GM23338 (cell line): ENCODE measurements at regions not wholly inside any gene's neighbourhood (a gene's known extent, or its start where the extent isn't known, plus 50 kb on each side); places are given as distances from the start of the nearest gene placed in this dataset.

Experiments
- CREB1 ChIP-seq: fragments of 250-450 bp; sonication (Bioruptor Pico); IDR thresholded peaks from 2 replicates; pipeline ENCODE4 v1.5.0; 2020; ENCODE audit warnings: low read depth, mild to moderate bottlenecking, moderate library complexity
- EZH2 ChIP-seq: fragments of 200-600 bp; sonication (generic); IDR thresholded peaks from one replicate; pipeline ENCODE4 v1.8.0; 2017; ENCODE audit warnings: antibody characterized with exemption, mild to moderate bottlenecking, low read depth; ENCODE audit not compliant: unreplicated experiment
- EZH2phosphoT487 ChIP-seq: fragments of 200-600 bp; sonication (generic); IDR thresholded peaks from one replicate; pipeline ENCODE4 v1.8.1; 2018; ENCODE audit warnings: antibody characterized with exemption; ENCODE audit not compliant: unreplicated experiment
- JUNB ChIP-seq: IDR thresholded peaks from one replicate; pipeline ENCODE4 v1.6.1; 2016; ENCODE audit warnings: antibody characterized with exemption; ENCODE audit not compliant: unreplicated experiment
- NANOG ChIP-seq: IDR thresholded peaks from 2 replicates; pipeline ENCODE4 v1.6.1; 2016; ENCODE audit warnings: antibody characterized with exemption, borderline replicate concordance
- POLR2AphosphoS5 ChIP-seq: IDR thresholded peaks from 2 replicates; pipeline ENCODE4 v1.6.1; 2016; ENCODE audit warnings: antibody characterized with exemption, low read depth
- REST ChIP-seq: IDR thresholded peaks from one replicate; pipeline ENCODE4 v1.6.1; 2018; ENCODE audit warnings: antibody characterized with exemption; ENCODE audit not compliant: unreplicated experiment
- ZNF331 ChIP-seq: fragments of 250-450 bp; sonication (Bioruptor Pico); IDR thresholded peaks from 2 replicates; pipeline ENCODE4 v1.5.0; 2020; ENCODE audit warnings: low read depth, mild to moderate bottlenecking, moderate library complexity
- TF ChIP-seq, protein P1 (sequence below), 2 experiments: fragments of 200-600 bp in 1 of 2; sonication (generic) in 1 of 2; conservative IDR thresholded peaks; 2 replicates each; pipeline versions ENCODE4 v1.5.1 to v1.6.1; 2016 to 2017; ENCODE audit warnings: antibody characterized with exemption in 2 of 2, low read depth in 2 of 2, mild to moderate bottlenecking in 2 of 2, moderate library complexity in 1 of 2
- TF ChIP-seq, protein P2 (sequence below): IDR thresholded peaks from 2 replicates; pipeline ENCODE4 v1.6.1; 2016; ENCODE audit warnings: antibody characterized with exemption

DNA sequence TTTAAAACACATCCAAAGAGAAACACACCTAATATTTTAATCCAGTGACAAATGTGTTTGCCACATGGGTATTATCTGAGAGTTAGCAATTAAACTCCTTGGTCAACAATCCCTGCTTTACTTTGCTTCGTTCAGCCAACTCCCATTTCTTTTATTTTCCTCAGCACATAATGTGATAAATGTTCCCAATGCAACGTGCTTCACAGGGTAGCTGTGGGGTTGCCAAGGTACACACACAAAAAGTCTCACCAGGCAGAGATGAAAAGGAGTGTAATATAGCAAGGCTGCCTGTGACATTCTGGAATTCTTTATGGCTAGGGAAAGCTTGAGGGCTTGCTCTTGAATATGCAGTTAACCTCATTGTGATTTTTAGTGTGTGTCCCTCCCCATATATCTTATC is 208.0 kb upstream of the DIO2 start:
- TF ChIP-seq REST = no peak
- TF ChIP-seq EZH2phosphoT487 = no peak
- TF ChIP-seq ZNF331 = no peak
- TF ChIP-seq, protein P1, sequence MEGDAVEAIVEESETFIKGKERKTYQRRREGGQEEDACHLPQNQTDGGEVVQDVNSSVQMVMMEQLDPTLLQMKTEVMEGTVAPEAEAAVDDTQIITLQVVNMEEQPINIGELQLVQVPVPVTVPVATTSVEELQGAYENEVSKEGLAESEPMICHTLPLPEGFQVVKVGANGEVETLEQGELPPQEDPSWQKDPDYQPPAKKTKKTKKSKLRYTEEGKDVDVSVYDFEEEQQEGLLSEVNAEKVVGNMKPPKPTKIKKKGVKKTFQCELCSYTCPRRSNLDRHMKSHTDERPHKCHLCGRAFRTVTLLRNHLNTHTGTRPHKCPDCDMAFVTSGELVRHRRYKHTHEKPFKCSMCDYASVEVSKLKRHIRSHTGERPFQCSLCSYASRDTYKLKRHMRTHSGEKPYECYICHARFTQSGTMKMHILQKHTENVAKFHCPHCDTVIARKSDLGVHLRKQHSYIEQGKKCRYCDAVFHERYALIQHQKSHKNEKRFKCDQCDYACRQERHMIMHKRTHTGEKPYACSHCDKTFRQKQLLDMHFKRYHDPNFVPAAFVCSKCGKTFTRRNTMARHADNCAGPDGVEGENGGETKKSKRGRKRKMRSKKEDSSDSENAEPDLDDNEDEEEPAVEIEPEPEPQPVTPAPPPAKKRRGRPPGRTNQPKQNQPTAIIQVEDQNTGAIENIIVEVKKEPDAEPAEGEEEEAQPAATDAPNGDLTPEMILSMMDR (conservative IDR thresholded peaks at IDR 0.05; ENCODE audit: low read depth in 2 of 2) = no peak
- TF ChIP-seq EZH2 = no peak
- TF ChIP-seq POLR2AphosphoS5 = no peak
- no peak for TF ChIP-seq NANOG
- no peak for TF ChIP-seq CREB1
- TF ChIP-seq JUNB = no peak
- TF ChIP-seq, protein P2, sequence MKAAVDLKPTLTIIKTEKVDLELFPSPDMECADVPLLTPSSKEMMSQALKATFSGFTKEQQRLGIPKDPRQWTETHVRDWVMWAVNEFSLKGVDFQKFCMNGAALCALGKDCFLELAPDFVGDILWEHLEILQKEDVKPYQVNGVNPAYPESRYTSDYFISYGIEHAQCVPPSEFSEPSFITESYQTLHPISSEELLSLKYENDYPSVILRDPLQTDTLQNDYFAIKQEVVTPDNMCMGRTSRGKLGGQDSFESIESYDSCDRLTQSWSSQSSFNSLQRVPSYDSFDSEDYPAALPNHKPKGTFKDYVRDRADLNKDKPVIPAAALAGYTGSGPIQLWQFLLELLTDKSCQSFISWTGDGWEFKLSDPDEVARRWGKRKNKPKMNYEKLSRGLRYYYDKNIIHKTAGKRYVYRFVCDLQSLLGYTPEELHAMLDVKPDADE = no peak
